ENCODE measurements at regions not wholly inside any gene's neighbourhood (a gene's known extent, or its start where the extent isn't known, plus 50 kb on each side); places are given as distances from the start of the nearest gene placed in this dataset.

GRCh38 chr1:224501836-224502235, 67.2 kb upstream of the WDR26 start (continued):
- TF ChIP-seq CTBP2 (IDR thresholded peaks at IDR 0.05; ENCODE audit: borderline replicate concordance, insufficient read depth, insufficient read length, low read length), result no peak

All from H1 (cell line).